Peyer's patch (tissue), 4 donors: ENCODE measurements at regions not wholly inside any gene's neighbourhood (a gene's known extent, or its start where the extent isn't known, plus 50 kb on each side); places are given as distances from the start of the nearest gene placed in this dataset.

Experiments
- CTCF ChIP-seq, 6 experiments: fragments of 450-650 bp in 4 of 6; fragments of 200-600 bp in 2 of 6; sonication (generic) in 1 of 6; IDR thresholded peaks; one replicate each; pipeline ENCODE4 v1.5.1; 2017 to 2019; ENCODE audit warnings: antibody characterized with exemption in 6 of 6, mild to moderate bottlenecking in 3 of 6, moderate library complexity in 1 of 6
- POLR2A ChIP-seq, 2 donors: fragments of 450-650 bp; IDR thresholded peaks; one replicate each; pipeline ENCODE4 v1.5.1; 2017; ENCODE audit warnings: antibody characterized with exemption in 2 of 2, mild to moderate bottlenecking in 2 of 2, moderate library complexity in 2 of 2

GRCh38 chr1:2863648-2863963 is 62.1 kb upstream of the TTC34 start:
- TF ChIP-seq CTCF (IDR thresholded peaks at IDR 0.05) (no peak), POLR2A (IDR thresholded peaks at IDR 0.05) (no peak)
